A549 (cell line): ENCODE measurements at regions not wholly inside any gene's neighbourhood (a gene's known extent, or its start where the extent isn't known, plus 50 kb on each side); places are given as distances from the start of the nearest gene placed in this dataset.

ENCODE experiments used
- ATAC-seq, 2 experiments: fragments of 200-7000 bp in 1 of 2; fragments of >200 bp in 1 of 2; cut with Nextera tagmentation in 1 of 2; cut with Tn5 transposase in 1 of 2; 3 replicates each; pipeline versions ENCODE4 v1.8.0 to v1.9.1; 2018 to 2020; ENCODE audit warnings: mild to moderate bottlenecking in 1 of 2, moderate library complexity in 1 of 2
- CTCF ChIA-PET: fragments of 300-600 bp; sonication (Branson Sonifier 250); formaldehyde crosslinking; extraction: SDS; loops from one replicate; lab custom pipeline; 2021; ENCODE audit warnings: antibody characterized with exemption, inconsistent platforms; lab: Yijun Ruan, JAX
- POLR2A ChIA-PET: fragments of 350-600 bp; formaldehyde crosslinking; extraction: SDS; loops from one replicate; lab custom pipeline; 2021; ENCODE audit warnings: antibody characterized with exemption, inconsistent platforms; lab: Yijun Ruan, JAX
- DNase-seq, 2 experiments: peaks; one replicate each; pipeline versions ENCODE4 v3.0.0 to v3.0.0-alpha.2; 2011 to 2016; ENCODE audit warnings: low read depth in 1 of 2, low spot score in 1 of 2
- FAIRE-seq: peaks from 2 replicates; lab custom pipeline; 2011; peaks lifted over from hg19 to GRCh38; lab: Jason Lieb, UNC
- H3K27ac ChIP-seq, 2 experiments: fragments of >200 bp; sonication (Bioruptor Twin); formaldehyde crosslinking; 3 replicates each; pipeline ENCODE4 v1.5.1; 2016 to 2017
- H3K4me1 ChIP-seq: fragments of >200 bp; sonication (Bioruptor Twin); formaldehyde crosslinking; 3 replicates; pipeline ENCODE4 v1.6.1; 2016
- H3K4me2 ChIP-seq: fragments of >200 bp; sonication (Bioruptor Twin); formaldehyde crosslinking; 3 replicates; pipeline ENCODE4 v1.6.1; 2016
- H3K4me3 ChIP-seq: fragments of >200 bp; sonication (Bioruptor Twin); formaldehyde crosslinking; 3 replicates; pipeline ENCODE4 v1.5.1; 2016
- H3K9me3 ChIP-seq: fragments of >200 bp; sonication (Bioruptor Twin); formaldehyde crosslinking; 3 replicates; pipeline ENCODE4 v1.6.1; 2016
- BHLHE40 ChIP-seq: IDR thresholded peaks from 2 replicates; pipeline ENCODE4 v1.6.1; 2012; ENCODE audit warnings: low read depth, low read length, inconsistent platforms
- CEBPB ChIP-seq, 2 experiments: fragments of >200 bp in 1 of 2; sonication (Bioruptor Twin) in 1 of 2; formaldehyde crosslinking in 1 of 2; IDR thresholded peaks; 2 replicates each; pipeline ENCODE4 v1.6.1; 2012 to 2016
- CHD2 ChIP-seq: fragments of 150-350 bp; IDR thresholded peaks from 2 replicates; pipeline ENCODE4 v1.6.1; 2014; ENCODE audit warnings: low read length; ENCODE audit not compliant: partially characterized antibody
- ESRRA ChIP-seq: fragments of 150-350 bp; IDR thresholded peaks from 2 replicates; pipeline ENCODE4 v1.6.1; 2014; ENCODE audit warnings: mild to moderate bottlenecking, low read length, borderline replicate concordance
- FOXS1 ChIP-seq: fragments of 250-450 bp; sonication (Bioruptor Pico); IDR thresholded peaks from 2 replicates; pipeline ENCODE4 v1.5.0; 2020; ENCODE audit warnings: mild to moderate bottlenecking, moderate library complexity
- HEYL ChIP-seq: fragments of 250-450 bp; sonication (Bioruptor Pico); IDR thresholded peaks from 2 replicates; pipeline ENCODE4 v1.8.0; 2021; ENCODE audit warnings: mild to moderate bottlenecking, moderate library complexity
- HOXA7 ChIP-seq: fragments of 250-450 bp; sonication (Bioruptor Pico); IDR thresholded peaks from 2 replicates; pipeline ENCODE4 v1.5.0; 2020; ENCODE audit warnings: mild to moderate bottlenecking, moderate library complexity
- HOXB13 ChIP-seq: fragments of 250-450 bp; sonication (Bioruptor Pico); IDR thresholded peaks from 2 replicates; pipeline ENCODE4 v1.5.0; 2020; ENCODE audit warnings: low read depth, mild to moderate bottlenecking, moderate library complexity
- HOXB5 ChIP-seq: fragments of 250-450 bp; sonication (Bioruptor Pico); IDR thresholded peaks from 2 replicates; pipeline ENCODE4 v1.5.0; 2020; ENCODE audit warnings: mild to moderate bottlenecking, moderate library complexity
- KDM1A ChIP-seq: fragments of 200-600 bp; sonication (generic); IDR thresholded peaks from 2 replicates; pipeline ENCODE4 v1.6.1; 2016; ENCODE audit warnings: low read depth, mild to moderate bottlenecking
- MAZ ChIP-seq: fragments of 150-350 bp; IDR thresholded peaks from 2 replicates; pipeline ENCODE4 v1.6.1; 2014; ENCODE audit warnings: antibody characterized with exemption, low read depth, low read length, borderline replicate concordance
- MYC ChIP-seq: IDR thresholded peaks from 2 replicates; pipeline ENCODE4 v1.6.1; 2012; ENCODE audit warnings: mild to moderate bottlenecking, inconsistent platforms, low read length, improper control_type of control experiment, borderline replicate concordance
- POLR2A ChIP-seq: IDR thresholded peaks from 2 replicates; pipeline ENCODE4 v1.6.1; 2012; ENCODE audit warnings: mild to moderate bottlenecking, low read length
- RFX5 ChIP-seq: fragments of 450-650 bp; IDR thresholded peaks from 2 replicates; pipeline ENCODE4 v1.7.1; 2014; ENCODE audit warnings: antibody characterized with exemption, mild to moderate bottlenecking, moderate library complexity
- RNF2 ChIP-seq: fragments of 200-600 bp; sonication (generic); IDR thresholded peaks from 2 replicates; pipeline ENCODE4 v1.6.1; 2016; ENCODE audit warnings: low read depth, mild to moderate bottlenecking, antibody characterized with exemption, moderate library complexity, borderline replicate concordance
- SREBF2 ChIP-seq: fragments of 450-650 bp; IDR thresholded peaks from 2 replicates; pipeline ENCODE4 v1.6.1; 2014; ENCODE audit warnings: mild to moderate bottlenecking, moderate library complexity
- ZC3H11A ChIP-seq: fragments of 450-650 bp; IDR thresholded peaks from 2 replicates; pipeline ENCODE4 v1.6.1; 2014; ENCODE audit warnings: antibody characterized with exemption, mild to moderate bottlenecking
- ZFP36 ChIP-seq: fragments of 450-650 bp; IDR thresholded peaks from 2 replicates; pipeline ENCODE4 v1.6.1; 2014; ENCODE audit warnings: borderline replicate concordance; ENCODE audit not compliant: partially characterized antibody
- WGBS: methylation state at CpG from one replicate; pipeline ENCODE4 v1.1.6; 2017; ENCODE audit errors: missing lambda C conversion rate; 5-methylcytosine and 5-hydroxymethylcytosine counted together
- TF ChIP-seq, protein P1 (sequence below): IDR thresholded peaks from 2 replicates; pipeline ENCODE4 v1.6.1; 2012
- TF ChIP-seq, protein P2 (sequence below): fragments of 150-350 bp; IDR thresholded peaks from 2 replicates; pipeline ENCODE4 v1.6.1; 2014; ENCODE audit warnings: low read depth, mild to moderate bottlenecking, low read length
- TF ChIP-seq, protein P3 (sequence below): fragments of >200 bp; sonication (Bioruptor Twin); formaldehyde crosslinking; IDR thresholded peaks from 2 replicates; pipeline ENCODE4 v1.6.1; 2016
- TF ChIP-seq, protein P4 (sequence below): fragments of >200 bp; sonication (Bioruptor Twin); formaldehyde crosslinking; IDR thresholded peaks from 3 replicates; pipeline ENCODE4 v1.6.1; 2016
- TF ChIP-seq, protein P5 (sequence below): fragments of 450-650 bp; IDR thresholded peaks from 2 replicates; pipeline ENCODE4 v1.6.1; 2014; ENCODE audit warnings: antibody characterized with exemption

DNA sequence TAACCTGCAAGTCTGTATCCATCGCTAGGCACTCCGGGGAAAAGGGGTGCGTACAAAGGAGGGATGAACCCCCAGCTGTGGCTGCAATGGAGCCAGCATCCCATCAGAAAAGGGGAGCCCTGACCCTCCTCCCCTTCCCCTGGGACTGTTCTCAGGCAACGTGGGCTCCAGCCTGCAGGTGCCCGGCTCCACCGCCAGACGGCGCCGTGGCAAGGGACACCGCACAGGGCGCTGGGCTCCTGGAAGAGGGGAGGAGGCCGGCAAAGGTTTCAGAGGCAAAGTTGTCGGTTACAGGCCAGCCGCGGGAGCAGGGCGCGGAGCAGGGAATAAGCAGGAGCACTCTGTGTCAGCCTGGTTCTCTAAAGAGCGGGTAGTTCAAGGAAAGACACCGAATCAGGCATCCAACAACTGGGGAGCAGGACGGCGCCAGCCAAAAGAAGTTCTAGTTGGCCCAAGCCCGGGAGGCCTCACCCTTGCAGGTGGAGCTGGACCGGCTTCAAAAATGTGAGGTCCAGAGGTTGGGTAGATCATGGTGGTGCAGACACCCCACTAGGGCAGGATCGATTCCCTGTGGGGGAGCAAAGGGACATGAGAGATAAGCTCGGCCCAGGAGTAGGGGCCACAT lies 53.0 kb upstream of the ATP12A start (continued):
- TF ChIP-seq, protein P1, sequence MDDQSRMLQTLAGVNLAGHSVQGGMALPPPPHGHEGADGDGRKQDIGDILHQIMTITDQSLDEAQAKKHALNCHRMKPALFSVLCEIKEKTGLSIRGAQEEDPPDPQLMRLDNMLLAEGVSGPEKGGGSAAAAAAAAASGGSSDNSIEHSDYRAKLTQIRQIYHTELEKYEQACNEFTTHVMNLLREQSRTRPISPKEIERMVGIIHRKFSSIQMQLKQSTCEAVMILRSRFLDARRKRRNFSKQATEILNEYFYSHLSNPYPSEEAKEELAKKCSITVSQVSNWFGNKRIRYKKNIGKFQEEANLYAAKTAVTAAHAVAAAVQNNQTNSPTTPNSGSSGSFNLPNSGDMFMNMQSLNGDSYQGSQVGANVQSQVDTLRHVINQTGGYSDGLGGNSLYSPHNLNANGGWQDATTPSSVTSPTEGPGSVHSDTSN = no peak
- TF ChIP-seq HOXB5 (CRISPR knock-in tag) (no peak), HOXB13 (CRISPR knock-in tag) (no peak), BHLHE40 (no peak)

DNA sequence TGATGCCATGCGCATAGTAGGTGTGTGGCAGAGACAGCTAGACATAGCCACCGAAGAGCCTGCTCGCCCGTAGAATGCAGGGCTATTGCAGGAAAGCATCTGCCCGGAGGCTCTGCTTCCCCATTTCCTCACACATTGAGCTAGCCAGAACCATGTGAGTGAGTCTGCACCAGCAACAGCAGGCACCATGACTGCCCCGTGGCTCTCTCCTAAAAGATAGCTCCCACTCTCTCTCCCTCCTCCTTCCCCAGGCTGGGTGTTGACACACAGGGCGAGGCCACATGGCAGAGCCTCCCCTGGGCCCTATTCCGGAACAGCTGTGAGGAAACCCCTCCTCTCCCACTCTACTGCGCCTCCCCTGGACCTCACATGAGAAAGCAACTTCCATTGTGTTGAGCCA lies 52.3 kb upstream of the ATP12A start:
- ATAC-seq (no peak), DNase-seq (no peak), FAIRE-seq (no peak)
- H3K4me3 ChIP-seq = no peak overlapping the region
- H3K27ac ChIP-seq = no peak overlapping the region
- H3K4me2 ChIP-seq = no peak overlapping the region
- H3K9me3 ChIP-seq = no peaks in the 10 kb centered on the region
- 74% methylated on average over 9 of the region's 9 CpGs for WGBS
- TF ChIP-seq HEYL (no peak), RFX5 (no peak), RNF2 (no peak), MYC (no peak), CHD2 (no peak), HOXA7 (CRISPR knock-in tag) (no peak), ZFP36 (no peak), ZC3H11A (no peak), FOXS1 (CRISPR knock-in tag) (no peak), MAZ (no peak), SREBF2 (no peak), POLR2A (no peak), KDM1A (no peak), HOXB5 (CRISPR knock-in tag) (no peak), ESRRA (no peak), CEBPB (IDR thresholded peaks at IDR 0.05) (no peak)
- TF ChIP-seq, protein P2, sequence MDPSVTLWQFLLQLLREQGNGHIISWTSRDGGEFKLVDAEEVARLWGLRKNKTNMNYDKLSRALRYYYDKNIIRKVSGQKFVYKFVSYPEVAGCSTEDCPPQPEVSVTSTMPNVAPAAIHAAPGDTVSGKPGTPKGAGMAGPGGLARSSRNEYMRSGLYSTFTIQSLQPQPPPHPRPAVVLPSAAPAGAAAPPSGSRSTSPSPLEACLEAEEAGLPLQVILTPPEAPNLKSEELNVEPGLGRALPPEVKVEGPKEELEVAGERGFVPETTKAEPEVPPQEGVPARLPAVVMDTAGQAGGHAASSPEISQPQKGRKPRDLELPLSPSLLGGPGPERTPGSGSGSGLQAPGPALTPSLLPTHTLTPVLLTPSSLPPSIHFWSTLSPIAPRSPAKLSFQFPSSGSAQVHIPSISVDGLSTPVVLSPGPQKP = no peak
- TF ChIP-seq, protein P3, sequence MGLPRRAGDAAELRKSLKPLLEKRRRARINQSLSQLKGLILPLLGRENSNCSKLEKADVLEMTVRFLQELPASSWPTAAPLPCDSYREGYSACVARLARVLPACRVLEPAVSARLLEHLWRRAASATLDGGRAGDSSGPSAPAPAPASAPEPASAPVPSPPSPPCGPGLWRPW = no peak
- TF ChIP-seq, protein P4, sequence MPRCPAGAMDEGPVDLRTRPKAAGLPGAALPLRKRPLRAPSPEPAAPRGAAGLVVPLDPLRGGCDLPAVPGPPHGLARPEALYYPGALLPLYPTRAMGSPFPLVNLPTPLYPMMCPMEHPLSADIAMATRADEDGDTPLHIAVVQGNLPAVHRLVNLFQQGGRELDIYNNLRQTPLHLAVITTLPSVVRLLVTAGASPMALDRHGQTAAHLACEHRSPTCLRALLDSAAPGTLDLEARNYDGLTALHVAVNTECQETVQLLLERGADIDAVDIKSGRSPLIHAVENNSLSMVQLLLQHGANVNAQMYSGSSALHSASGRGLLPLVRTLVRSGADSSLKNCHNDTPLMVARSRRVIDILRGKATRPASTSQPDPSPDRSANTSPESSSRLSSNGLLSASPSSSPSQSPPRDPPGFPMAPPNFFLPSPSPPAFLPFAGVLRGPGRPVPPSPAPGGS = no peak
- TF ChIP-seq, protein P5, sequence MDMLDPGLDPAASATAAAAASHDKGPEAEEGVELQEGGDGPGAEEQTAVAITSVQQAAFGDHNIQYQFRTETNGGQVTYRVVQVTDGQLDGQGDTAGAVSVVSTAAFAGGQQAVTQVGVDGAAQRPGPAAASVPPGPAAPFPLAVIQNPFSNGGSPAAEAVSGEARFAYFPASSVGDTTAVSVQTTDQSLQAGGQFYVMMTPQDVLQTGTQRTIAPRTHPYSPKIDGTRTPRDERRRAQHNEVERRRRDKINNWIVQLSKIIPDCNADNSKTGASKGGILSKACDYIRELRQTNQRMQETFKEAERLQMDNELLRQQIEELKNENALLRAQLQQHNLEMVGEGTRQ = no peak
- CTCF ChIA-PET = interaction anchor here (0.7 to 1.4 kb wide), 5 partner anchors 8 to 99 kb away, joined by 3 to 5 read pairs (median 4); no protein-coding TSS in a partner anchor
- POLR2A ChIA-PET = no interaction called here
- H3K4me1 ChIP-seq = no peaks in the 10 kb centered on the region
